Activated CD8-positive, alpha-beta memory T cell treated with anti-CD3 and anti-CD28 coated beads for 24 hours (primary cell): ENCODE measurements at regions not wholly inside any gene's neighbourhood (a gene's known extent, or its start where the extent isn't known, plus 50 kb on each side); places are given as distances from the start of the nearest gene placed in this dataset.
"Not testable (repeated sequence)": the region's sequence is repeated elsewhere in the genome, so short reads cannot be mapped to it uniquely, and the experiment has no call there.

Experiments
- DNase-seq: peaks from one replicate; pipeline ENCODE4 v3.0.0-alpha.2; 2020

GRCh38 chr5:124502551-124502950 lies 243.9 kb downstream of the ZNF608 start:
- no peak for DNase-seq

GRCh38 chr5:124499818-124500217 lies 246.6 kb downstream of the ZNF608 start:
- not testable (repeated sequence) for DNase-seq

GRCh38 chr5:124496968-124497367 lies 249.5 kb downstream of the ZNF608 start:
- DNase-seq: not testable (repeated sequence)

- DNase-seq: no peak
Measured at GRCh38 chr5:124494540-124495116, 251.8 kb downstream of the ZNF608 start.

GRCh38 chr5:124492444-124493224 lies 253.8 kb downstream of the ZNF608 start:
- DNase-seq: no peak

- DNase-seq: not testable (repeated sequence)
Measured at GRCh38 chr5:124490315-124490714, 256.1 kb downstream of the ZNF608 start.

- DNase-seq: no peak
Measured at GRCh38 chr5:124481419-124481818, 265.0 kb downstream of the ZNF608 start.

DNA sequence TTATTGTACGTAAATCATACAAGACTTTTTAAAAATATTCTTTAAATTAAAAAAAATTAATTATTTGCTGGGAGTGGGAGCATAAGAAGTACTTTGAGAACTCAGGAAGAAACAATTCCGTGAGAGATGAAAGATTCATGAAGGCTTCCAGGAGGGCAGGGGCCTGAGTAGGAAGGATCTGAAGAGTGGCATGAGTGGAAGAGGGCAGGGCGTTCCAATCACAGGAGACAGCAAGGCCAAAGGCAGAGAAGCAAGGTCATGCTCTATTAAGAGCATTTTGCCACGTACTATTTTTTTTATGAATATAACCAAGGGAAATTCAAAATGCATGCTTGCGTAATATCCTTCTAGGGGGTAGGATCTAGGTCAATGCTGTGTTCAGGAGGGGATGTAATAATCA lies 265.5 kb downstream of the ZNF608 start:
- DNase-seq: no peak

- DNase-seq: no peak
Measured at GRCh38 chr5:124480022-124480421, 266.4 kb downstream of the ZNF608 start.

DNA sequence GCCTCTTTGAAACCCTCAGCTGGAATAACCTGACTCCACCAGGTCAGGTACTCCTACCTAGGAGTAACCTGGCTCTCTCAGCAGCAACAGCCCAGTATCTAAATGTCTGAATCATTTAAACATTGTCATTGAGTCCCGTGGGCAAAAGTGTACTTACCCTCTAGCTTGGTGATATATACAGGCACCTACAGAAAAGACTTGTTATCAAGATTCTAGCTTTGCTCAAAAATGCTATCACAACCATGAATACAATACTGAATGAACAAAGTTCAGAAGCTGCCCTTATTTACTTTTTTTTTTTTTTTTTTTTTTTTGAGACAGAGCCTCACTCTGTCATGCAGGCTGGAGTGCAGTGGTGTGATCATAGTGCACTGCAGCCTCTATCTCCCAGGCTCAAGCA lies 268.2 kb downstream of the ZNF608 start:
- DNase-seq: no peak

DNA sequence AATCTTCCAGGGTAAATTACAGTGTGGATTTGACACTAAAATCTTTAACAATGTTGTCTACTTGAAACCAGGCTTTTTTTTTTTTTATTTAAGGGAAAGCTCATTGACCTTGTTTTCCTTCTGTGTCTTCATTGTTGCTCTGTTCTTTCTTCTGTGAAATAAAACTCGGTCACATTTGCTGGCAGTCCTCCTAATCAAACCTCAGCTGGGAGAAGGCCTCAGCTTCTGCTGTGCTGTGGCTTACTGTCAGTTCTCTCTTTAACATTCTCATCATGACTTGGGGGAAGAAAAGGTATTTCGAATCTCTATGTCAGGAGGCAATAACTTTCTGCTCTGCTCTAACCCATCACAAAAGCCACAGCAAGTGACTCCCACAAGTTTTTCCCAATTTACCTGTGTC lies 268.9 kb downstream of the ZNF608 start:
- DNase-seq: no peak

GRCh38 chr5:124477062-124477461 lies 269.4 kb downstream of the ZNF608 start:
- DNase-seq: no peak

- DNase-seq: no peak
Measured at GRCh38 chr5:124474528-124475215, 271.8 kb downstream of the ZNF608 start.

DNA sequence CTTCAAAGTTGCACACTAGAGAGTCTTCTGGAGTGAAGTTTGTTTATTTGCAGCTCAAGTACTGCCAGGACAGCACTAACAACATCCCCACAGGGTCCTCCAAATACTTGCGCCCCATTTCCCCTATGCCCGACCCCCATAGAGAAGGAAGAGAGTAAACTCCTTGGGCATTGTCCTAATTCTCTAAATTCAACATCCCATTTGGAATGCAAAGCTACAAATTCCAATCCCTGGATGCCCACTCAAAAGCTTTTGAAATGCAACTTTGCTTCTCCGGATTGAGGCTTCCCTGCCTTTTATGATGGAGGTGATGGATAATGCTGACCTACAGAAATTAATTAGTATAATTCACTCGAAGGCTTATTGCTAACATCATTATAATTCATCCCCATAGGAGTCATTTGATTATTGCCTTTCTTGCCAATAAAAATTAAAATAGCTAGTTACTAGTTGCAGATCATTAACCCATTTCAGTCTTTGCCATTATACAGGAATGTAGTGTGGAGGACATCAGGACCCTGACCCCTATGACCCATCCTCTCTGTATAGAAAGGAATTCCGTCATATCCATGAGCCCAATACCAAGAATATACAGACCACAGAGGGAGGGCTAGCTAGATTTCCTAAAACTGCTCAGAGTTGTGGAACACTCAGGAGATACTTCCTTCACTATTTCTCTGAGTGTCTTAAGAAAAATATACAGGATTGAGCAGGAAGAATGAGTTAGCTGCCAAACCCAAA lies 277.6 kb downstream of the ZNF608 start:
- no peak for DNase-seq

GRCh38 chr5:124467745-124468144 lies 278.7 kb downstream of the ZNF608 start:
- DNase-seq: no peak

DNA sequence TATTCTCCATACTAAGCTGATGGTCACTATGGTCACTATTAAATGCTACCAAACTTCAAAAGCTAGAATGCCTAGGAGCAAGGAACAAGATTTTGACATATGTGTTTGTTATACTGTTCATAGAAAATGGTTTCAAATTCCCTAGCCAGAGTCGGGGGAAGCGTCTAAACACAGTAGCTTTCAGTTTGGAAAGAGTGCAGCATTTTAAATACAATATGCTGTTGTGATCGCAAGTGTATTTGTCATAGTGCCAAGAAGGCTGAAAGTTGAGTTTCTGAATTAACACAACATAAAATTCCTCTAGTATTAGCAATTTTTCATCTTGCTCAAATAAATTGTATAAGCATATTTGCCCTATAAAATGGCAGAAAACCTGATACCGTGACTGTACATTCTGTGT lies 280.4 kb downstream of the ZNF608 start:
- DNase-seq: no peak

DNA sequence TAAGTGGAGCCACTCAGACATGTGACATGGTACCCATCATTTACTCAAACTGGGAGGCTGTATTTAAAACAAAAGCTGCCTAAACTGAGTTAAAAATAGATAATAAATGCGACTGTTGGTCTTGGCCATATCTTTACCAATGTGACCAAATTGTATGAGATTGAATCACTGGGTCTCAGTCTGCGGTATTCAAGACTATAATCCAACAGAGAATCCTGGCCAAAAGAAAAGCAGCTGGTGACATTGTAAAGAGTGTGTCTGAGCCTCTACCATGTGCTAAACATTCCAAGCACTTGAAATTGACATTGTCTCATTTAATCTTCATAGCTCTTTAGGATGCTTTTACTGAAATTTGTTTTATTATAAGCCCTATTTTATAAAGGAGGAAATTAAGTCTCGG lies 282.6 kb downstream of the ZNF608 start:
- DNase-seq: no peak

- DNase-seq: no peak
Measured at GRCh38 chr5:124462751-124463150, 283.7 kb downstream of the ZNF608 start.

GRCh38 chr5:124461941-124462340 lies 284.5 kb downstream of the ZNF608 start:
- no peak for DNase-seq

DNA sequence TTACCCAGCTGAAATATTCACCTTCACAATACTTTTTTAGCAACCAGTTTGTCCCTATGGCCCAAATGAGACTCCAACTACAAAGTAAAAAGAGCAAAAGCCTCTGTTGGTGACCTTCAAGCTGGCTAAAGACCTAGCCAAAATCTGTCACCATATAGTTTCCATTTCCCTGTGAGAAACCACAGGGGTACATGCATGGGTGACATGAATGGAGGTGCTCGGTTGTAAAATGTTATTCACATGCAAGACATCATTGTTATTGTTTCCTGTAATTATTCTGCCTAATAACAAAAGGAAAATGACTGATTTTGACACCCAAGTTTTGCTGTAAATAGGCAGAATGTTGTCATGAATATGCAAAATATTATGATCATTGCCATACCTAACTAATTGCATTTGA lies 285.3 kb downstream of the ZNF608 start:
- DNase-seq: no peak

- no peak for DNase-seq
Measured at GRCh38 chr5:124460642-124461041, 285.8 kb downstream of the ZNF608 start.

DNA sequence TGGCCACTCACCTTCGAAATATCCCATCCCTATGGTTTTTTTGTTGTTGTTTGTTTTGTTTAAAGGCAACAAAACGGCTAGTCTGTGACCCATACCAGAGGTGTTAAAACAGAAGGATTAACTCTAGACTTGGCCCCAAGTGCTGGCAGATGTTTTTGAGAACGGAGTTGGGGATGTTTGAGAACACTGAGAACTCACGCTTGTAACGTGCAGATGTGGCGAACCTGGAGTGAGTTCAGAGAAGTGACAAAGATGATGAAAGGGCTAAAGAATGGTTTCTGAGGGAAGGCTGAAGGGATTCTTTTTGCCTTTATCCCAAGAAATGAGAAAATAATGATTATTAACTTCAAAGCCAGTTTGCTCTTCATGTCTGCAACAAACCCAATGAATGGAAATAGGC lies 286.5 kb downstream of the ZNF608 start:
- DNase-seq: no peak

GRCh38 chr5:124457901-124458300 lies 288.5 kb downstream of the ZNF608 start:
- DNase-seq: no peak
